Epithelial cell of esophagus (primary cell): ENCODE measurements at regions not wholly inside any gene's neighbourhood (a gene's known extent, or its start where the extent isn't known, plus 50 kb on each side); places are given as distances from the start of the nearest gene placed in this dataset.
A peak's percentile ranks its signal among the peaks of the same experiment; 100 is the strongest.

Experiments used
- DNase-seq: peaks from one replicate; pipeline ENCODE4 v3.0.0; 2010; ENCODE audit warnings: low read depth
- H3K4me3 ChIP-seq: 2 replicates; pipeline ENCODE4 v1.5.1; 2011; ENCODE audit warnings: mild to moderate bottlenecking, low read length, control low read depth
- CTCF ChIP-seq: IDR thresholded peaks from 2 replicates; pipeline ENCODE4 v1.5.1; 2011; ENCODE audit warnings: low read depth, mild to moderate bottlenecking, low read length, control low read depth, inconsistent platforms; ENCODE audit not compliant: insufficient read depth; ENCODE audit errors: missing control alignments

- TF ChIP-seq CTCF: no peak
Observed at GRCh38 chr4:138948918-138949317, 66.7 kb upstream of the NOCT start.

GRCh38 chr4:138946306-138946705, 69.3 kb upstream of the NOCT start:
- DNase-seq: no peak
- no peak overlapping the region for H3K4me3 ChIP-seq
- no peak for TF ChIP-seq CTCF

More at GRCh38 chr4:138948918-138949317, 66.7 kb upstream of the NOCT start:
- peak; percentile 81 for DNase-seq
- H3K4me3 ChIP-seq: no peak overlapping the region

- H3K4me3 ChIP-seq: no peak overlapping the region
- TF ChIP-seq CTCF: no peak
- DNase-seq: no peak
Observed at GRCh38 chr4:138945840-138946239, 69.7 kb upstream of the NOCT start.

GRCh38 chr4:138945401-138945800, 70.2 kb upstream of the NOCT start:
- H3K4me3 ChIP-seq: no peak overlapping the region
- peak; percentile 68 for DNase-seq
- no peak for TF ChIP-seq CTCF

- no peak overlapping the region for H3K4me3 ChIP-seq
- TF ChIP-seq CTCF: no peak
- DNase-seq: no peak
Observed at GRCh38 chr4:138943893-138944292, 71.7 kb upstream of the NOCT start.

- no peak for DNase-seq
- no peak overlapping the region for H3K4me3 ChIP-seq
- TF ChIP-seq CTCF: no peak
Observed at GRCh38 chr4:138941037-138941436, 74.5 kb upstream of the NOCT start.

- no peak for TF ChIP-seq CTCF
- no peak overlapping the region for H3K4me3 ChIP-seq
- no peak for DNase-seq
Observed at GRCh38 chr4:138939960-138940359, 75.6 kb upstream of the NOCT start.
